Astrocyte (in vitro differentiated cells and primary cell): ENCODE measurements at regions not wholly inside any gene's neighbourhood (a gene's known extent, or its start where the extent isn't known, plus 50 kb on each side); places are given as distances from the start of the nearest gene placed in this dataset.

Experiments used
- DNase-seq: peaks from one replicate; pipeline ENCODE4 v3.0.0-alpha.2; 2010; ENCODE audit warnings: low read depth
- FAIRE-seq: peaks from 2 replicates; lab custom pipeline; 2011; peaks lifted over from hg19 to GRCh38; lab: Jason Lieb, UNC
- H2AFZ ChIP-seq: 2 replicates; pipeline ENCODE4 v1.6.0; 2012; ENCODE audit warnings: low read depth, low read length, inconsistent platforms
- H3K27ac ChIP-seq: 2 replicates; pipeline ENCODE4 v1.5.1; 2011; ENCODE audit warnings: low read depth, low read length, inconsistent platforms
- H3K27me3 ChIP-seq: 2 replicates; pipeline ENCODE4 v1.6.0; 2011; ENCODE audit warnings: low read length, inconsistent platforms; ENCODE audit not compliant: insufficient read depth
- H3K36me3 ChIP-seq: 2 replicates; pipeline ENCODE4 v1.5.1; 2011; ENCODE audit warnings: low read length, inconsistent platforms; ENCODE audit not compliant: insufficient read depth
- H3K4me1 ChIP-seq: 2 replicates; pipeline ENCODE4 v1.5.1; 2011; ENCODE audit warnings: low read length, inconsistent platforms; ENCODE audit not compliant: insufficient read depth
- H3K4me2 ChIP-seq: 2 replicates; pipeline ENCODE4 v1.6.0; 2012; ENCODE audit warnings: low read length, inconsistent platforms
- H3K4me3 ChIP-seq: 2 replicates; pipeline ENCODE4 v1.5.1; 2011; ENCODE audit warnings: low read depth, mild to moderate bottlenecking, low read length, inconsistent platforms; ENCODE audit not compliant: insufficient read depth
- H3K79me2 ChIP-seq: 2 replicates; pipeline ENCODE4 v1.6.0; 2012; ENCODE audit warnings: mild to moderate bottlenecking, low read length, inconsistent platforms; ENCODE audit not compliant: insufficient read depth
- H3K9ac ChIP-seq: 2 replicates; pipeline ENCODE4 v1.6.0; 2012; ENCODE audit warnings: mild to moderate bottlenecking, low read length, inconsistent platforms
- H3K9me3 ChIP-seq: 2 replicates; pipeline ENCODE4 v1.5.1; 2012; ENCODE audit warnings: low read depth, mild to moderate bottlenecking, low read length, inconsistent platforms; ENCODE audit not compliant: insufficient read depth
- H4K20me1 ChIP-seq: 2 replicates; pipeline ENCODE4 v1.6.0; 2012; ENCODE audit warnings: low read length, inconsistent platforms; ENCODE audit not compliant: insufficient read depth
- H3K27ac Mint-ChIP-seq: one replicate; pipeline ENCODE4 v1.8.0; 2021; ENCODE audit warnings: mild to moderate bottlenecking, mixed read lengths; ENCODE audit not compliant: unreplicated experiment
- H3K27me3 Mint-ChIP-seq: one replicate; pipeline ENCODE4 v1.8.0; 2021; ENCODE audit warnings: low read depth, mixed read lengths; ENCODE audit not compliant: unreplicated experiment
- H3K36me3 Mint-ChIP-seq: one replicate; pipeline ENCODE4 v1.8.0; 2021; ENCODE audit warnings: low read depth, mixed read lengths; ENCODE audit not compliant: unreplicated experiment
- H3K4me1 Mint-ChIP-seq: one replicate; pipeline ENCODE4 v1.8.0; 2021; ENCODE audit warnings: low read depth, mixed read lengths; ENCODE audit not compliant: unreplicated experiment
- H3K4me3 Mint-ChIP-seq: one replicate; pipeline ENCODE4 v1.8.0; 2021; ENCODE audit warnings: mild to moderate bottlenecking, moderate library complexity, mixed read lengths; ENCODE audit not compliant: unreplicated experiment
- H3K9me3 Mint-ChIP-seq: one replicate; pipeline ENCODE4 v1.8.0; 2021; ENCODE audit warnings: mild to moderate bottlenecking, mixed read lengths; ENCODE audit not compliant: unreplicated experiment
- EZH2 ChIP-seq: IDR thresholded peaks from 2 replicates; pipeline ENCODE4 v1.6.1; 2012; ENCODE audit warnings: mild to moderate bottlenecking, low read length, inconsistent platforms; ENCODE audit not compliant: insufficient read depth
- TF ChIP-seq, protein P1 (sequence below): IDR thresholded peaks from 2 replicates; pipeline ENCODE4 v1.5.1; 2011; ENCODE audit warnings: low read depth, mild to moderate bottlenecking, inconsistent platforms, low read length, moderate library complexity; ENCODE audit not compliant: insufficient read depth

DNA sequence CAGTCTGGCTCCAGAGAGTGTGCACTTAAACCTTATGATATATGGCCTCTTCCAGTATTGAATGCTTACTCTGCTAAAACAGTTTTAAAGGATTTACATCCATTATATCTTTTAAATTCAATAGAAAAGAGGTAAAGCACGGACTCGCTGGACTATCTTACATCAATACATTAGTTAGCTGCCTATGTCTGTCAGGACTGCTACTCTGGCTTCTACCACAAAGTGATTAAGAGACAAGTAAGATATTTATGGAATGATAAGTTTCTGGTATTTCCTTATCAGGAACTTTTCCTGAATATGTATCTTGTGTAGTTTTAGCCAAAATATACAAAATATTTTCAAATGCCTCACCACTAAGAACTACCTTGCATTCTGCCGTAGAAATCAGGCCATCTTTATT, 295.1 kb downstream of the ISL1 start:
- no peak for TF ChIP-seq EZH2
- TF ChIP-seq, protein P1, sequence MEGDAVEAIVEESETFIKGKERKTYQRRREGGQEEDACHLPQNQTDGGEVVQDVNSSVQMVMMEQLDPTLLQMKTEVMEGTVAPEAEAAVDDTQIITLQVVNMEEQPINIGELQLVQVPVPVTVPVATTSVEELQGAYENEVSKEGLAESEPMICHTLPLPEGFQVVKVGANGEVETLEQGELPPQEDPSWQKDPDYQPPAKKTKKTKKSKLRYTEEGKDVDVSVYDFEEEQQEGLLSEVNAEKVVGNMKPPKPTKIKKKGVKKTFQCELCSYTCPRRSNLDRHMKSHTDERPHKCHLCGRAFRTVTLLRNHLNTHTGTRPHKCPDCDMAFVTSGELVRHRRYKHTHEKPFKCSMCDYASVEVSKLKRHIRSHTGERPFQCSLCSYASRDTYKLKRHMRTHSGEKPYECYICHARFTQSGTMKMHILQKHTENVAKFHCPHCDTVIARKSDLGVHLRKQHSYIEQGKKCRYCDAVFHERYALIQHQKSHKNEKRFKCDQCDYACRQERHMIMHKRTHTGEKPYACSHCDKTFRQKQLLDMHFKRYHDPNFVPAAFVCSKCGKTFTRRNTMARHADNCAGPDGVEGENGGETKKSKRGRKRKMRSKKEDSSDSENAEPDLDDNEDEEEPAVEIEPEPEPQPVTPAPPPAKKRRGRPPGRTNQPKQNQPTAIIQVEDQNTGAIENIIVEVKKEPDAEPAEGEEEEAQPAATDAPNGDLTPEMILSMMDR, result no peak
- no peak overlapping the region for H3K4me3 Mint-ChIP-seq
- DNase-seq, result no peak
- H4K20me1 ChIP-seq, result no peaks in the 10 kb centered on the region
- no peaks in the 10 kb centered on the region for H3K36me3 ChIP-seq
- H3K27ac ChIP-seq, result no peak overlapping the region
- no peaks in the 10 kb centered on the region for H3K36me3 Mint-ChIP-seq
- H3K4me1 ChIP-seq, result no peaks in the 10 kb centered on the region
- H3K9me3 ChIP-seq, result no peaks in the 10 kb centered on the region
- H3K4me1 Mint-ChIP-seq, result no peaks in the 10 kb centered on the region
- FAIRE-seq, result no peak
- H3K9me3 Mint-ChIP-seq, result peaks cover 2% of the 10 kb centered on the region
- H3K4me2 ChIP-seq, result no peak overlapping the region
- no peaks in the 10 kb centered on the region for H3K79me2 ChIP-seq
- H3K4me3 ChIP-seq, result no peak overlapping the region
- no peaks in the 10 kb centered on the region for H3K27me3 ChIP-seq
- H3K27me3 Mint-ChIP-seq, result peaks cover 4% of the 10 kb centered on the region
- H2AFZ ChIP-seq, result no peak overlapping the region
- no peak overlapping the region for H3K27ac Mint-ChIP-seq
- no peak overlapping the region for H3K9ac ChIP-seq

DNA sequence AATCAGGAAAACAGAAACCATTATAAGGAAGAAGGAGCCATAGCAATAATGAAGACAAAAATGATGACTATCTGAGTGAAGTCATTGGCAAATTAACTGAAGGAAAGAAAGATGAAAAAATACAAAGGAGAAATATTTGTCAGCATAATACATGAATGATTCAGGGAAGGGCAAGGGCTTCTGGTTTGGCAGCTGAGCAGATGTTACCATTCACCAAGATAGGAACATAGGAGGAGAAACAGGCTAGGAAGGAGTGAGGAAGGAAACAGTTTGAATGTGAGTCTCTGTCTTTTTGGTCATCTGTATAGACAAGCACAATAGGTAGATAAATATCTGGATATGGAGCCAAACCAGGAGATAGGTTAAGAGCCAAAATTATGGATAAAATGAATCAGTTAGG, 296.0 kb downstream of the ISL1 start:
- no peak for DNase-seq
- Histone ChIP-seq H3K4me2 (no peak overlapping the region), H3K9ac (no peak overlapping the region), H3K79me2 (no peaks in the 10 kb centered on the region), H3K4me1 (no peaks in the 10 kb centered on the region), H3K4me3 (no peak overlapping the region), H3K9me3 (no peaks in the 10 kb centered on the region), H3K36me3 (no peaks in the 10 kb centered on the region), H2AFZ (no peak overlapping the region), H3K27ac (no peak overlapping the region), H3K27me3 (no peaks in the 10 kb centered on the region), H4K20me1 (no peaks in the 10 kb centered on the region)
- Mint-ChIP-seq H3K4me1 (no peaks in the 10 kb centered on the region), H3K27ac (no peak overlapping the region), H3K36me3 (no peaks in the 10 kb centered on the region), H3K9me3 (no peaks in the 10 kb centered on the region), H3K27me3 (peaks cover 4% of the 10 kb centered on the region), H3K4me3 (no peak overlapping the region)
- FAIRE-seq, result no peak
- TF ChIP-seq EZH2, result no peak
- TF ChIP-seq, protein P1, result no peak

DNA sequence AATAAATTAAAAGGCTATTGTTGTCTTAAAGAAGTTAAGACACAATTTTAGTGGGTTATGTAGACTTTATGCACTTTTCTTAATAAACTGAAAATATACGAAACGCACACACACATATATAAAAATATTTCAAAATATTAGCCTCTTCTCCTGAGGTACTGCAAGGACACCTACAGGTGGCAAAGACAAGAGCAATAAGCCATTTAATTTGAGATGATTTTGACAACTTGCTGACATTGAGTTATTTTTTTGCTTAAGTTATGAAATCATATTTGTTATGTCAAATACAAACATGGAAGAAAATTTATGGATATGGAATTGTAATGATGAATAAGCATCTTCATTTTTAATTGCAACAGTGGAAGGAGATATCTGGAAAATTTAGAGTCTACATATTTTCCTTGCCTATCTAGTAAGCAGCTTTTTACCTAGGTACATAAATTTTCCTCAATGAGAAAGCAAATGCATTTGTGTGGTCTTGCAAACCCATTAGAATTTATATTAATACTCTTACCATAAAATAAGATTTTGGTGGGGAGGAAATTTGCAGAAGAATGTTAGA, 301.6 kb downstream of the ISL1 start:
- FAIRE-seq, result no peak
- DNase-seq, result no peak
- H3K9ac ChIP-seq, result no peak overlapping the region
- H3K4me3 ChIP-seq, result no peak overlapping the region
- no peaks in the 10 kb centered on the region for H3K9me3 ChIP-seq
- Mint-ChIP-seq H3K4me1 (no peaks in the 10 kb centered on the region), H3K36me3 (no peaks in the 10 kb centered on the region), H3K9me3 (peaks cover 3% of the 10 kb centered on the region), H3K27me3 (peaks cover 4% of the 10 kb centered on the region), H3K4me3 (no peak overlapping the region), H3K27ac (no peak overlapping the region)
- no peak for TF ChIP-seq EZH2
- TF ChIP-seq, protein P1, result no peak
- no peak overlapping the region for H3K27ac ChIP-seq
- no peaks in the 10 kb centered on the region for H4K20me1 ChIP-seq
- H3K4me1 ChIP-seq, result no peaks in the 10 kb centered on the region
- H3K27me3 ChIP-seq, result no peaks in the 10 kb centered on the region
- no peaks in the 10 kb centered on the region for H3K36me3 ChIP-seq
- H2AFZ ChIP-seq, result no peak overlapping the region
- no peak overlapping the region for H3K4me2 ChIP-seq
- H3K79me2 ChIP-seq, result no peaks in the 10 kb centered on the region
